C4-2B (cell line): ENCODE measurements at regions not wholly inside any gene's neighbourhood (a gene's known extent, or its start where the extent isn't known, plus 50 kb on each side); places are given as distances from the start of the nearest gene placed in this dataset.
"Not testable (repeated sequence)": the region's sequence is repeated elsewhere in the genome, so short reads cannot be mapped to it uniquely, and the experiment has no call there.

Experiments used
- H3K27ac ChIP-seq: fragments of 450-650 bp; 2 replicates; pipeline ENCODE4 v1.5.1; 2017
- ZFX ChIP-seq: fragments of 450-650 bp; IDR thresholded peaks from 2 replicates; pipeline ENCODE4 v1.6.1; 2017
- TF ChIP-seq, protein P1 (sequence below): fragments of 450-650 bp; conservative IDR thresholded peaks from 2 replicates; pipeline ENCODE4 v1.5.1; 2017; ENCODE audit warnings: mild to moderate bottlenecking

DNA sequence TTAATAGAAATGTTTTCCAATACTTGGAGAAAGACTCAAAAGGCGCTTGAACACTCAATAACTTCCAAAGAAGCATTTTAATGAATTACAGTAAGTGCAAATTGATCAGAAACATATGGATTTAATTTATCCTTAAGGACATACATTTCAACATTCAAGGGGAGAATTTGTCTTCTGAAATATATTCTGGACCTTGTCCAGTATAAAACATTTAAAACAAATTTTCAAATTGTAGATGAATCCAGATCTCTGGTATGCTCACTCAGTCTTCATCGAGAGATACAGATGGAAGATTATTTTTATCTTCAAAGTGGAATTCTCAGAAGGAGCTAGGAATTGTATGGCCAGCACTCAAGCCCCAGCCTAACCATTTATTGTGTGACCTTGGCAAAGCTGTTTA, 310.4 kb downstream of the ZNF674 start:
- TF ChIP-seq, protein P1, sequence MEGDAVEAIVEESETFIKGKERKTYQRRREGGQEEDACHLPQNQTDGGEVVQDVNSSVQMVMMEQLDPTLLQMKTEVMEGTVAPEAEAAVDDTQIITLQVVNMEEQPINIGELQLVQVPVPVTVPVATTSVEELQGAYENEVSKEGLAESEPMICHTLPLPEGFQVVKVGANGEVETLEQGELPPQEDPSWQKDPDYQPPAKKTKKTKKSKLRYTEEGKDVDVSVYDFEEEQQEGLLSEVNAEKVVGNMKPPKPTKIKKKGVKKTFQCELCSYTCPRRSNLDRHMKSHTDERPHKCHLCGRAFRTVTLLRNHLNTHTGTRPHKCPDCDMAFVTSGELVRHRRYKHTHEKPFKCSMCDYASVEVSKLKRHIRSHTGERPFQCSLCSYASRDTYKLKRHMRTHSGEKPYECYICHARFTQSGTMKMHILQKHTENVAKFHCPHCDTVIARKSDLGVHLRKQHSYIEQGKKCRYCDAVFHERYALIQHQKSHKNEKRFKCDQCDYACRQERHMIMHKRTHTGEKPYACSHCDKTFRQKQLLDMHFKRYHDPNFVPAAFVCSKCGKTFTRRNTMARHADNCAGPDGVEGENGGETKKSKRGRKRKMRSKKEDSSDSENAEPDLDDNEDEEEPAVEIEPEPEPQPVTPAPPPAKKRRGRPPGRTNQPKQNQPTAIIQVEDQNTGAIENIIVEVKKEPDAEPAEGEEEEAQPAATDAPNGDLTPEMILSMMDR = no peak
- TF ChIP-seq ZFX = no peak
- no peak overlapping the region for H3K27ac ChIP-seq

DNA sequence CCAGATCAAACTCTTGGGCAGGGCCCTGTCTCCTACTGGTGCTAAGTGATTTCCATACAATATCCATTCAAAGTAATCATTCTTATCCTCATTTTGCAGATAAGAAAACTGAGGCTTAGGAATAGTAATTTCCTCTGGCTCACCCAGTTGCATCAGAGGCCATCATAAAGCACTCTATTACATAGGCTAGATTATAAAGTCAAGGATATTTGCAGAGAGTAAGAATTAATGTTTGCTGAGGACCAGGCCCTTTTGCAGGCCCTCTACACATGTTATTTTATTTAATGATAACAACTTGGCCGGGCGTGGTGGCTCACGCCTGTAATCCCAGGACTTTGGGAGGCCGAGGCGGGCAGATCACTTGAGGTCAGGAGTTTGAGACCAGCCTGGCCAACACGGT, 316.8 kb downstream of the ZNF674 start:
- TF ChIP-seq ZFX = no peak
- TF ChIP-seq, protein P1 = no peak
- H3K27ac ChIP-seq = no peak overlapping the region

DNA sequence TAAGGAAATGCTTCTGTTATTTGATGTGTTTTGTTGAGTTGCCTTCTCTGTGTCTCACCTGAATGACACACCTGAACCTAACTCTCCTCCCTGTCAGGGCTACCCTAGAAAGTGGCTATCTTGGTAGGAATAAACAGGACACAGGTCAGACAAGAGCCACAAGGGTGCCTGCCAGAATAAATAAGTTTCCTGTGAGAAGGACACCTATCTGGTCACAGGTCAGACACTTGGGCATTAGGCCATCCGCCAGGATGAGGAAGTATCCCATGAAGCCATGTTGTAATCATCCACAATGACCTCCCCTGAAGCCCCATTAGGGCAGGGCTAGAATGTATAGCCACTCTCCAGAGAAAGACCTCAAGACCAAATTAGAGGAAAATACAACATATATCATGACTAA, 318.8 kb downstream of the ZNF674 start:
- no peak overlapping the region for H3K27ac ChIP-seq
- TF ChIP-seq, protein P1 = no peak
- TF ChIP-seq ZFX = no peak

DNA sequence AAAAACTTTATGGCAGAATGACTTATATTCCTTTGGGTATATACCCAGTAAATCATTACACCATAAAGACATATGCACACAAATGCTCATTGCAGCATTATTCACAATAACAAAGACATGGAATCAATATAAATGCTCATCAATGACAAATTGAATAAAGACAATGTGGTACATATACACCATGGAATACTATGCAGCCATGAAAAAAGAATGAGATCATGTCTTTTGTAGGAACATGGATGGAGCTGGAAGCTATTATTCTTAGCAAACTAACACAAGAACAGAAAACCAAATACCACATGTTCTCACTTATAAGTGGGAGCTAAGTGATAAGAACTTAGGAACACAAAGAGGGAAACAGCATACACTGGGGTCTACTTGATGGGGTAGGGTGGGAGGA, 321.7 kb downstream of the ZNF674 start:
- not testable (repeated sequence) for H3K27ac ChIP-seq

DNA sequence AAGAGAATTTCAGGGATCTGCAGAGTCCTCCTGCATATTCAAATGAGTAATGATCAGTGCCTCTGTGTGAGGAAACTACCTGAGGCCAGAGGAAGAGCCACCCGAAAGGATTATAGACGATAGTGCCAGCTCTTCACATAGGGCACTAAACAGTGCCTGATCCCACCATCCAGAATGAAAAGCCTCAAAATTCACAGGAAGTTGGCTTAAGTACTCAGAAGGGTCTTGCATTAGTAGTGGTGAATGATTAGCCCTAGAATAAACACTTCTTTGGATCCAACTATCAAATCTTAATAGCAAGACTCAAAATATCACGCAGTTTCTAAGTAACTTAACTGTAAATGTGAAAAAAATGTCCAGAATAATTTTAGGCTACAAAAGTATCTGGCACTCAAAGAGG, 324.4 kb downstream of the ZNF674 start:
- no peak for TF ChIP-seq ZFX
- TF ChIP-seq, protein P1 = no peak

DNA sequence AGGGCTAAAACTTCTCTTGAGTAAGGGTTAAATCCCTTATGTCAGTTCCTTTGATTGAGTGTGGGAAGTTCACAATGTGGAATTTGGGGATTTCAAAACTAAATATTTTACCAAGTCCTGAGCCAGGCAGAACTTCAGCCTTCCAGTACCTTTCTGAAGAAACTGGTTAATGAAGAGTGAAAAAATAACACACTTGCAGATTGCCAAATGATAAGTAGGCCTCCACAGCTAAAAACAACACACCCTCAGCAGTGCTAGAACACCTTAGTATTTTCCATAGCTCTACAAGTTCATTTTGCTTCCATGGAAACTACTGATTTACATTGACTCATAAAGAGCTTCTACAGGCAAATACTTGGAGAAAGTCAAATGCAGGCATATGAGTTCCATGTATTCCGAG, 326.8 kb downstream of the ZNF674 start:
- TF ChIP-seq, protein P1 = no peak
- TF ChIP-seq ZFX = no peak
- H3K27ac ChIP-seq = no peak overlapping the region

More for the DNA sequence above, 324.4 kb downstream of the ZNF674 start:
- no peak overlapping the region for H3K27ac ChIP-seq

DNA sequence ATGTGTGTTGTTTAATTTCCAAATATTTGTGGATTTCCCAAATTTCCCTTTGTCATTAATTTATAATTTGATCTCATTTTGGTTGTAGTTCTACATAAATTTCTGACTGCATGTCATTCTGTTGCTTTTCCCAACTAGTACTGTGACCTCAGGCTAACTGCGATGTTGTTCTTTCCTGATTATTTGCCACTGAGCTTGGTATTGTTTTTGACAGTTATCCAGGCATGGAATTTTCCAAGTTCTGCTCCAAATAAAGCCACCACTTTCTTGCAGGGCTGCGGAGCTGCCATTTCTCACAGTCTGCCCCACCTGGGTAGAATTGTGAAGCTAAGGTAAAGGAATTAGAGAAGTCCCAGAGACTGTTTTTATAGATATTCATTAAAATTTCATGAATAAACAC, 328.8 kb downstream of the ZNF674 start:
- H3K27ac ChIP-seq = no peak overlapping the region
- TF ChIP-seq, protein P1 = no peak
- TF ChIP-seq ZFX = no peak

DNA sequence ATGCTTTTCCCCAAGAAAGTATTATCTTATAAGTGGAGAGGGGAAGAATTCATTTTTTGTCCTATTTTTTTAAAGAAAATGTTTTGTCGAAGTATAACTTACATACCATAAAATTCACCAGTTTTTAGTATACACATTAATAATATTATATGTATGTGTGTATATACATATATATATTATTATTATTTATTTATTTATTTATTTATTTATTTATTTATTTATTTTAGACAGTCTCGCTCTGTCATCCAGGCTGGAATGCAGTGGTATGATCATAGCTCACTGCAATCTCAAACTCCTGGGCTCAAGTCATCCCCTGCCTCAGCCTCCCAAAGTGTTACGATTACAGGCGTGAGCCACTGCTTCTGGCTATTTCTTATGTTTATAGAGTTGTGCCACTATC, 334.1 kb downstream of the ZNF674 start:
- TF ChIP-seq, protein P1 = no peak
- TF ChIP-seq ZFX = no peak
- H3K27ac ChIP-seq = no peak overlapping the region
